ENCODE measurements at regions not wholly inside any gene's neighbourhood (a gene's known extent, or its start where the extent isn't known, plus 50 kb on each side); places are given as distances from the start of the nearest gene placed in this dataset.

DNA sequence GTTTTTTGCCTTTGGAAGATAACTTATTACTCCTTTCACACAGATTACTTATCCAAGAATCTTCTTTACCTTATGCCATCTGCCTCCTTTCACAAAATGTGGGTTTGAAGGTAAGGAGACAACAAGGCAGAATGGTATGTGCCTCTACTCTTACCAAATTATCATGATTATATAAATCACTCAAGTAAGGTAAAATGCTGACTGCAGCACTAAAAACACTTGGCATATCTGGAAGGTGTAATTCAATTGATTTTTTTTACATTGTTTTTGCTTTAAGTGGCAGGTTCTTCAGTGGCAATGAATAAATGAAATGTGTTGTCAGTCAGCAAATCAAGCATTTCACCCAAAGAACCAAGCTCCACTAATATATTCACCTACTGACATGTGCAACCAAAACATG lies 346.1 kb downstream of the OMA1 start:
- Histone ChIP-seq H2AFZ (no peak overlapping the region), H3K9me3 (ENCODE audit: low read depth) (no peaks in the 10 kb centered on the region), H3K4me1 (ENCODE audit: insufficient read depth) (no peaks in the 10 kb centered on the region), H4K20me1 (ENCODE audit: insufficient read depth, poor library complexity, severe bottlenecking) (no peaks in the 10 kb centered on the region), H3K27ac (no peak overlapping the region), H3K4me2 (no peak overlapping the region), H3K79me2 (no peaks in the 10 kb centered on the region), H3K4me3 (no peak overlapping the region), H3K9me2 (replicated peaks; ENCODE audit: insufficient read depth) (no peaks in the 10 kb centered on the region), H3K27me3 (no peaks in the 10 kb centered on the region), H3K36me3 (replicated peaks; ENCODE audit: insufficient read depth, low read depth) (no peaks in the 10 kb centered on the region)
- no peak for DNase-seq (ENCODE audit: low spot score)
- no peak for TF ChIP-seq EZH2phosphoT487 (IDR thresholded peaks at IDR 0.05; ENCODE audit: low read depth, severe bottlenecking, unreplicated experiment)
- TF ChIP-seq, protein P1, sequence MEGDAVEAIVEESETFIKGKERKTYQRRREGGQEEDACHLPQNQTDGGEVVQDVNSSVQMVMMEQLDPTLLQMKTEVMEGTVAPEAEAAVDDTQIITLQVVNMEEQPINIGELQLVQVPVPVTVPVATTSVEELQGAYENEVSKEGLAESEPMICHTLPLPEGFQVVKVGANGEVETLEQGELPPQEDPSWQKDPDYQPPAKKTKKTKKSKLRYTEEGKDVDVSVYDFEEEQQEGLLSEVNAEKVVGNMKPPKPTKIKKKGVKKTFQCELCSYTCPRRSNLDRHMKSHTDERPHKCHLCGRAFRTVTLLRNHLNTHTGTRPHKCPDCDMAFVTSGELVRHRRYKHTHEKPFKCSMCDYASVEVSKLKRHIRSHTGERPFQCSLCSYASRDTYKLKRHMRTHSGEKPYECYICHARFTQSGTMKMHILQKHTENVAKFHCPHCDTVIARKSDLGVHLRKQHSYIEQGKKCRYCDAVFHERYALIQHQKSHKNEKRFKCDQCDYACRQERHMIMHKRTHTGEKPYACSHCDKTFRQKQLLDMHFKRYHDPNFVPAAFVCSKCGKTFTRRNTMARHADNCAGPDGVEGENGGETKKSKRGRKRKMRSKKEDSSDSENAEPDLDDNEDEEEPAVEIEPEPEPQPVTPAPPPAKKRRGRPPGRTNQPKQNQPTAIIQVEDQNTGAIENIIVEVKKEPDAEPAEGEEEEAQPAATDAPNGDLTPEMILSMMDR (IDR thresholded peaks at IDR 0.05; ENCODE audit: poor library complexity) = no peak

DNA sequence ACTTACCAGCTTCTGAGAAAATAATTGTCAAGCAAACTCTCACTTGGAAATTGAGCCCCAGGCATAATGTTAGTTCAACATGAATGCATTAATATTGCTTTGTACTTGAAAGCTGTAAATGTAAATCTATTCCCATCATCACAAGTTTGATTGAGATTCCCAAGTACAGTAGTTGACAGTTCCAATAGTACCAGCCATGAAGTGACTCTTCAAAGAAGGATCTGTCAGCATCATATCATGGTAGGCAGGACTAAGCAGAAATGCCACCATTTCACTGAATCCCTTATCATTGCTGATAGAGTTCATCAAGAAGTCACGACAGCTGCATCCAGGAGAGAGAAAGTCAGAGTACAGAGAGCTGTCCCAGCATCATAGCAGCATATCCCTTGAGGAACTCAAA lies 348.7 kb downstream of the OMA1 start:
- no peaks in the 10 kb centered on the region for H3K79me2 ChIP-seq
- no peaks in the 10 kb centered on the region for H3K36me3 ChIP-seq (replicated peaks; ENCODE audit: insufficient read depth, low read depth)
- H3K4me2 ChIP-seq = no peak overlapping the region
- no peaks in the 10 kb centered on the region for H3K9me3 ChIP-seq (ENCODE audit: low read depth)
- H2AFZ ChIP-seq = no peak overlapping the region
- H3K27me3 ChIP-seq = peaks cover 8% of the 10 kb centered on the region
- TF ChIP-seq EZH2phosphoT487 (IDR thresholded peaks at IDR 0.05; ENCODE audit: low read depth, severe bottlenecking, unreplicated experiment) = no peak
- TF ChIP-seq EZH2 (IDR thresholded peaks at IDR 0.05; ENCODE audit: borderline replicate concordance) = no peak
- TF ChIP-seq, protein P1 (IDR thresholded peaks at IDR 0.05; ENCODE audit: poor library complexity) = no peak
- H3K27ac ChIP-seq = no peak overlapping the region
- 87% methylated on average over 1 of the region's 1 CpG for WGBS (ENCODE audit: low lambda C conversion rate, missing lambda C conversion rate)
- DNase-seq (ENCODE audit: low spot score) = no peak
- H3K4me1 ChIP-seq (ENCODE audit: insufficient read depth) = no peaks in the 10 kb centered on the region
- H3K4me3 ChIP-seq = no peak overlapping the region
- H3K9me2 ChIP-seq (replicated peaks; ENCODE audit: insufficient read depth) = no peaks in the 10 kb centered on the region
- H4K20me1 ChIP-seq (ENCODE audit: insufficient read depth, poor library complexity, severe bottlenecking) = no peaks in the 10 kb centered on the region

DNA sequence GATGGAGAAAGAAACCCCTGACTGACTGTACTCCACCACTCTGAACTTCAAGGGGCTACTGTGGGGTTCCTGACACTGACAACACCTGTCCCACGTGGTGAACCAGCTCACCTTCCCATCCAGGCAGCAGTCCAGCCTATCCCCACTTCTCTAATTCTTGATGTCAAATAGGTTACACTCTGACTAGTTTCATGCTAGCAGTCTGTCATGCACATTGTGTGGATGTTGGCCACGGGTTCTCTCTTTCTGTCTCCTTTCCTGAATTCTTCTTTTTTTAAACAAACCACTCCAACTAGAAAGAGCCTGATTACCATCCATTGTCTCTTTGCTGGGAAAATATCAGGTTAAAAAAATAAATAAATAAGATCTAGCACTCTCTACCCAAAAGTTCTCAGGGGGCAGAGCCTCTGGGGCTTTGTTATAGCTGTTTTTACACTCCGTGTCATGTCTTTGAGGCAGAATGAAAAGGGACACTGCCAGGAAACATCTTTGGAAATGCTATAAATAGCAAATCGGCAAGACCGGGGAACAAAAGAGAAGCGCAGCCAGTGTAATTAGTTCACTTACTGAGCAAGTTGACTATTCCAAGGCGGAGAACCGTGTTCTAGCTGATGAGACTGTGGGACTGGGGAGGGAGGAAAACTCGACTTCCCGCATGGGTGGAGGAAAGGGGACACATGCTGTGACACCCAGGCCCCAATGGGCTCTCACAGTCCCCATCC lies 356.1 kb downstream of the OMA1 start:
- Histone ChIP-seq H3K27ac (no peak overlapping the region), H3K27me3 (peaks cover 11% of the 10 kb centered on the region), H3K4me3 (no peak overlapping the region), H2AFZ (no peak overlapping the region), H3K4me2 (no peak overlapping the region), H3K79me2 (no peaks in the 10 kb centered on the region), H3K9me3 (ENCODE audit: low read depth) (no peaks in the 10 kb centered on the region), H4K20me1 (ENCODE audit: insufficient read depth, poor library complexity, severe bottlenecking) (no peaks in the 10 kb centered on the region), H3K9me2 (replicated peaks; ENCODE audit: insufficient read depth) (no peaks in the 10 kb centered on the region), H3K36me3 (replicated peaks; ENCODE audit: insufficient read depth, low read depth) (no peaks in the 10 kb centered on the region), H3K4me1 (ENCODE audit: insufficient read depth) (no peaks in the 10 kb centered on the region)
- TF ChIP-seq EZH2phosphoT487 (IDR thresholded peaks at IDR 0.05; ENCODE audit: low read depth, severe bottlenecking, unreplicated experiment) (no peak), EZH2 (IDR thresholded peaks at IDR 0.05; ENCODE audit: borderline replicate concordance) (no peak)
- TF ChIP-seq, protein P1 (IDR thresholded peaks at IDR 0.05; ENCODE audit: poor library complexity) = no peak
- WGBS (ENCODE audit: low lambda C conversion rate, missing lambda C conversion rate) = 84% methylated on average over 10 of the region's 10 CpGs
- DNase-seq (ENCODE audit: low spot score) = no peak
